Neural cell (in vitro differentiated cells): ENCODE measurements at regions not wholly inside any gene's neighbourhood (a gene's known extent, or its start where the extent isn't known, plus 50 kb on each side); places are given as distances from the start of the nearest gene placed in this dataset.

Experiments
- EP300 ChIP-seq: fragments of 450-650 bp; conservative IDR thresholded peaks from 2 replicates; pipeline ENCODE4 v1.6.1; 2014; ENCODE audit warnings: antibody characterized with exemption, mild to moderate bottlenecking, moderate library complexity; ENCODE audit not compliant: poor library complexity, severe bottlenecking
- EZH2 ChIP-seq: fragments of 200-600, 300-800 bp; shearing (Covaris generic), sonication (generic); IDR thresholded peaks from 2 replicates; pipeline ENCODE4 v1.6.1; 2014; ENCODE audit warnings: antibody characterized with exemption, low read length, borderline replicate concordance, mild to moderate bottlenecking; ENCODE audit not compliant: insufficient read depth, poor library complexity, severe bottlenecking
- POLR2AphosphoS5 ChIP-seq: IDR thresholded peaks from 2 replicates; pipeline ENCODE4 v1.6.1; 2012
- SMC3 ChIP-seq: fragments of 450-650 bp; conservative IDR thresholded peaks from 2 replicates; pipeline ENCODE4 v1.6.1; 2014; ENCODE audit warnings: antibody characterized with exemption, mild to moderate bottlenecking, moderate library complexity; ENCODE audit not compliant: poor library complexity
- TAF1 ChIP-seq: IDR thresholded peaks from 2 replicates; pipeline ENCODE4 v1.6.1; 2012; ENCODE audit warnings: low read depth
- TF ChIP-seq, protein P1 (sequence below): fragments of 450-650 bp; IDR thresholded peaks from 2 replicates; pipeline ENCODE4 v1.5.1; 2014; ENCODE audit warnings: antibody characterized with exemption, mild to moderate bottlenecking, moderate library complexity; ENCODE audit not compliant: poor library complexity, severe bottlenecking

DNA sequence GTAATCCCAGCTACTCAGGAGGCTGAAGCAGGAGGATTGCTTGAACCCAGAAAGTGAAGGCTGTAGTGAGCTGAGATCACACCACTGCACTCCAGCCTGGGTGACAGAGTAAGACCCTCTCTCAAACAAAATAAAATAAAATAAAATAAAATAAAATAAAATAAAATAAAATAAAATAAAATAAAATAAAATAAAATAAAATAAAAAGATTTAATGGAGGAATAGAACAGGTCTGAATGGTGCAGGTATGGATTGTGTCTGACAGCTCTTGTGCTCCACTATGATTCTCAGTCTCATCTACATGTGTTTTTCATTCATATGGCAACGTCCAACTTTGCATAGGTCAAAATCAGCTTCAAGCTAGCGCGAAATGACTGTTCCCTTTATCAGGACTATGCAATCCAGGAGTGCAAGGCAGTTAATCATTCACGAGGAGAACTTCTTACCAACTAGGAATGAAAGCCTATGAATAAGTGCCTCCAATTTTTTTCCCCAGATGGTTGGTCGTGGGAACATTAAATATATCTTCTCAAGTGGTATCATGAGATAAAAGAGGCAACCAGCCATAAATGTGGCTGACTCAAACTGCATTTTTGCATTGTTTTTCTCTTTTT, 1392.3 kb upstream of the CDH9 start:
- no peak for TF ChIP-seq POLR2AphosphoS5
- TF ChIP-seq, protein P1, sequence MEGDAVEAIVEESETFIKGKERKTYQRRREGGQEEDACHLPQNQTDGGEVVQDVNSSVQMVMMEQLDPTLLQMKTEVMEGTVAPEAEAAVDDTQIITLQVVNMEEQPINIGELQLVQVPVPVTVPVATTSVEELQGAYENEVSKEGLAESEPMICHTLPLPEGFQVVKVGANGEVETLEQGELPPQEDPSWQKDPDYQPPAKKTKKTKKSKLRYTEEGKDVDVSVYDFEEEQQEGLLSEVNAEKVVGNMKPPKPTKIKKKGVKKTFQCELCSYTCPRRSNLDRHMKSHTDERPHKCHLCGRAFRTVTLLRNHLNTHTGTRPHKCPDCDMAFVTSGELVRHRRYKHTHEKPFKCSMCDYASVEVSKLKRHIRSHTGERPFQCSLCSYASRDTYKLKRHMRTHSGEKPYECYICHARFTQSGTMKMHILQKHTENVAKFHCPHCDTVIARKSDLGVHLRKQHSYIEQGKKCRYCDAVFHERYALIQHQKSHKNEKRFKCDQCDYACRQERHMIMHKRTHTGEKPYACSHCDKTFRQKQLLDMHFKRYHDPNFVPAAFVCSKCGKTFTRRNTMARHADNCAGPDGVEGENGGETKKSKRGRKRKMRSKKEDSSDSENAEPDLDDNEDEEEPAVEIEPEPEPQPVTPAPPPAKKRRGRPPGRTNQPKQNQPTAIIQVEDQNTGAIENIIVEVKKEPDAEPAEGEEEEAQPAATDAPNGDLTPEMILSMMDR: no peak
- TF ChIP-seq EP300: no peak
- no peak for TF ChIP-seq SMC3
- TF ChIP-seq EZH2: no peak
- no peak for TF ChIP-seq TAF1
